GM18508 (cell line): ENCODE measurements at regions not wholly inside any gene's neighbourhood (a gene's known extent, or its start where the extent isn't known, plus 50 kb on each side); places are given as distances from the start of the nearest gene placed in this dataset.

Experiments
- ATAC-seq: cut with Tn5 transposase; IDR thresholded peaks from one replicate; pipeline ENCODE4 v1.9.1; 2021; ENCODE audit warnings: moderate number of reproducible peaks; ENCODE audit not compliant: insufficient read depth, unreplicated experiment

- no peak for ATAC-seq
Observed at GRCh38 chr18:43702399-43702798, 425.1 kb upstream of the SYT4 start.

DNA sequence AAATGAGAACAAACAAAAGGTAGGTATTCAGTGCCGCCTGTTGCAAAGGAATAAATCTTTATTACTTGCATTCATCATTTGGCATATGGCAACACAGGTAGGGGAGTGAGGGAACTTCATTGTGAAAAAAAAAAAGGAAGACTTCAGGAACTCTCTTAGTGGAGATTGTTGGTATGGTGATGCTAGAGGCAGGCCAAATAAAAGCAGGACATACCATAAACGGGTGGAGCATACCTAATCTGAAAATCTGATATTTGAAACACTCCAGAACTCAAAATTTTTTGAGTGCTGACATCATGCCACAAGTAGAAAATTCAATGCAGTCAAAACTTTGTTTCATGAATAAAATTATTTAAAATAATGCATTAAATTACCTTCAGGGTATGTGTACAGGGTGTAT lies 425.8 kb upstream of the SYT4 start:
- ATAC-seq, result no peak

GRCh38 chr18:43705850-43706249 lies 428.6 kb upstream of the SYT4 start:
- ATAC-seq, result no peak

DNA sequence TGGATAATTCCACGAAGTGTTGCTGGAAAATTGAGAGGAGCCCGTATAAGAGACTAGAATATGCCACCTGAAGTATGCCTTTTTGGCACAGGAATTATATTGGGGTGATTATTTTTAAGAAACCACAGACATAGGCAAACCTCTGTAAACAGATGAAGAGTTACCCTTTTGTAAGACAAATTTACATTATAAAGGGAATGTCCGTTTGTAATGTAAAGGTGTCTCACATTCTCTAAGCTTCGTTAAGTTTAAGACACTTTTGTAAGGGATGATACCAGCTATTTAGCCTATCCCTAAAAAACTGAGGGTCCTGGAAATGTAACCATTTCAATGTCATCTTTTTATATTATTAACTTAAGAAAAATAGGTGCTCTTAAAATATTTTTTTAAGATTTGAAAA lies 432.8 kb upstream of the SYT4 start:
- ATAC-seq, result no peak

DNA sequence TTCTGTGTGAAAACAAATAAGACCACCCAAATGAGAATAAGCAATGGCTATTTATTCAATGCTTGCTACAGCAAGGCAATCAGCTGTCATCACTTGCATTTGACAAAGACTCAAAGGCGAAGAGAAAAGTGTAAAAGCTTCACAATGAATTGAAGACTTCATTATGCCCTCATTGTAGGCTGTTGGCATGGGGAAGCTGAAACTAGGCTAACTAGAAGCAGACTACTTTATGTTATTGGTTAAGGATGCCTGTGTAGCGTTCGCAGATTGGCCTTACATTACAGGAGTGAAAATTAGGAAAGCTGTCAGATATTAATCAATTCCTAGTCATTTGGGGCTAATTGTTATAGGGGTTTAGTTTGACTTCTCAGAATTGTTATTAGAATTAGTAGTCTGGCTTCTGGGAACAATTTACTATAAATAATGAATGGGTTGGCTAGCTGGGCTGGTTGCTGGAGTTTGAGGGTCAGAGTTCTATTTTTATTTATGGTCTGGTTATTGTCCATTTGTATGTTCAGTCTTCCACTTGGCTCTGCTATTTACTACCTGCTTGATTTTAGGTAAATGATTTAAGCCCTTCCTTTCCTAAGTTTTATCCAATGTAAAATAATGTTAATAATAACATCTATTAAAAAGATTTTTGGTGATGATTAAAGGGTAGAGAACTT lies 437.2 kb upstream of the SYT4 start:
- no peak for ATAC-seq

DNA sequence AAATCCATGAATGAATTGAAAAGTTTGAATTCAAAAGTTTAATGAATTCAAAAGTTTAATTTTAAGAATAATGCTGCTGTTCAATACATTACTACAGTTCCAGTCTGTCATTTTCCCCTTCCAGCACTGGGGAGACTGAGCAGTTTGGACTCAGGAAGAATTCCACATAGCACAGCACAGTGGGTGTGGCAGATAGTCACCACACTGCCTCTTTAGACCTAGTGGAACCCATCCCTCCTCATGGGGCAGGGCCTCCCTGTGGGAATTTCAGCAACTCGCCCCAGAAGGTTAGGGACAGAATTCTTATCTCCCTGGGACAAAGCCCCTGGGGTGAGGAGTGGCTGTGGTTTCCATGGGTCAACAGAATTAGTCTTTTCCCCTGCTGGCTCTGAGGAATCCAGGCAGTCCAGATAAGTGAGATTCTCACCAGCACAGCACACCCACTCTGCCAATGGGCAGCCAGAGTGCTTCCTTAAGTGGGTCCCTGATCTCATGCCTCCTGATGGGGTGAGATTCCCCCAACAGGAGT lies 442.0 kb upstream of the SYT4 start:
- ATAC-seq, result no peak

DNA sequence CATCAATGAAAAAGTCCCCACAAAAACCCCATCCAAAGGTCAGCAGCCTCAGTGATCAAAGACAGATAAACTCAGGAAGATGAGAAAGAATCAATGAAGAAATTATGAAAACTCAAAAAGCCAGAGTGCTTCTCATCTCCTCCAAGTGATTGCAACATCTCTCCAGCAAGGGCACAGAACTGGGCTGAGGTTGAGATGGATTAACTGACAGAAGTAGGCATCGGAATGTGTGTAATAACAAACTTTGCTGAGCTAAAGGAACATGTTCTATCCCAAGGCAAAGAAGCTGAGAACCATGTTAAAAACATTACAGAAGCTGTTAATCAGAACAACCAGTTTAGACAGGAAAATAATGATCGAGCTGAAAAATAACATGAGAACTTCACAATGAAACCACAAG lies 442.8 kb upstream of the SYT4 start:
- ATAC-seq, result no peak

DNA sequence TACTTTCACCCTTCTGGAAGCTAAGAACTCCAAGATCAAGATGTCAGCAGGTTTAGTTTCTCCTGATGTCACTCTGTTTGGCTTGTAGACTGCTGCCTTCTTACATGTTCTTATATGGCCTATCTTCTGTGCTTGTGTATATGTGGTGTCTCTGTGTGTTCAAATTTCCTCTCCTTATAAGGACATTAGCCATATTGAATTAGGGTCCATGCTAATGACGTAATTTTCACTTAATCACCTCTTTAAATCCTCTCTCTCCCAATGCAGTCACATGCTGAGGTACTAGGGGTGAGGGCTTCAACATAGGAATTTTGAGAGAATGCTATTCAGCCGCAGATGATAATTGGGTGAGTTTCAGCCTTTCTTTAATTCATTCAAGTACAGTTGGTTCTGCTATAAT lies 458.3 kb upstream of the SYT4 start:
- no peak for ATAC-seq

- no peak for ATAC-seq
Observed at GRCh38 chr18:43744960-43745745, 467.9 kb upstream of the SYT4 start.

GRCh38 chr18:43751203-43751602 lies 473.9 kb upstream of the SYT4 start:
- no peak for ATAC-seq

DNA sequence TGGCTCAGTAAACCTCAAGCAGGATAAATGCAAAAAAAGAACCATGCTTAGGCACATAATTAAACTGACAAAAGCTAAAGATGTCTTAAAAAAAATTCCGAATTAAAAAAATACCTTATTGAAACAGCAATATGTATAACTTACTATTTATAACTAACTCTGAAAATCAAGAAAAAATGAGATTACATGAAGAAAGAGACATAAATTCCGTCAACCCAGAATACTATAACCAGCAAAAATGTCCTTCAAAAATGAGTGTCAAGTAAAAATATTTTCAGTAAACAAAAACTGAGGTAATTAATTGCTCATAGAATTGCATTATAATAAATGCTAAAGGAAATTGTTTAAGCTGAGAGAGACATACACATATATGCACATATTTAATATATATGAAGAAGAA lies 474.5 kb upstream of the SYT4 start:
- ATAC-seq, result no peak

DNA sequence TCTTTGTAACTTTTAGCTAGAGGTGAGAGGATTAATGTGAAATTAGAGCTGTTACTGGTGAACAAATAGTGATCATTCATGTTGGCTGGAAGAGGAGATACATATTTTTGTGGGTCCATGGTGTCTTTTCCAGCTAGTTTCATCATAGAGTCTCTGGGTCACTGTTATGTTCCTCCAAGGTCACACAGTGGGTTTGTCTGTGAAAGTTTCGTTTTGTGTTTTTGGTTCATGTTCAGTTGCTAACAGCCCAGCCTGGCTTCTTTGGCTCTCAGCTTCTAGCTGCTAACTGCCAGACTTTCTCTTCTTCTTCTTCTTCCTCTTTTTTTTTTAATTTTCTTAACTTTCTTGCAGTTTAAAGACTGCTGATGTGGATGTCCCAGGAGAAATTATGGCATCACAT lies 480.0 kb upstream of the SYT4 start:
- ATAC-seq, result no peak

- no peak for ATAC-seq
Observed at GRCh38 chr18:43758734-43759133, 481.4 kb upstream of the SYT4 start.

GRCh38 chr18:43760010-43760409 lies 482.7 kb upstream of the SYT4 start:
- no peak for ATAC-seq

- no peak for ATAC-seq
Observed at GRCh38 chr18:43772907-43773306, 495.6 kb upstream of the SYT4 start.

GRCh38 chr18:43774497-43774896 lies 497.2 kb upstream of the SYT4 start:
- ATAC-seq, result no peak

DNA sequence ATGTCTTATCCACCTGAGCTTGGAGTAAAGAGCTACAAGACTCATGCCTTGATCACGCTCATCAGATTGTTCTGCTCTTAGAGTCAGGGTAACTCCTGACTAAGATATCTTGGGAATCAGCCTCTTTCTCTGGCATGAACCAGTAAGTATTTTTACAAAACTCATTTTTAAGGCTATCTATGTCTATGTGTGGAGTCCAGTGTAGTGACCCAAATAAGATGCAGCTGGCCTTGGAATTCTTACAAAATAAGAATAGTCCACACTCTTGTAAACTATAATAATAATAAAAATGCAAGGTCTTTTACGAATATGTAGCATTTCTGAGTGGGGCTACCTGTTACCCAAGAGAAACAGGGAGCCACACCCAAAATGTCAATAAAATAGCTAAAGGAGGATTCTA lies 498.3 kb upstream of the SYT4 start:
- no peak for ATAC-seq

- no peak for ATAC-seq
Observed at GRCh38 chr18:43776997-43777396, 499.7 kb upstream of the SYT4 start.

GRCh38 chr18:43777636-43778304 lies 500.5 kb upstream of the SYT4 start:
- ATAC-seq, result no peak

DNA sequence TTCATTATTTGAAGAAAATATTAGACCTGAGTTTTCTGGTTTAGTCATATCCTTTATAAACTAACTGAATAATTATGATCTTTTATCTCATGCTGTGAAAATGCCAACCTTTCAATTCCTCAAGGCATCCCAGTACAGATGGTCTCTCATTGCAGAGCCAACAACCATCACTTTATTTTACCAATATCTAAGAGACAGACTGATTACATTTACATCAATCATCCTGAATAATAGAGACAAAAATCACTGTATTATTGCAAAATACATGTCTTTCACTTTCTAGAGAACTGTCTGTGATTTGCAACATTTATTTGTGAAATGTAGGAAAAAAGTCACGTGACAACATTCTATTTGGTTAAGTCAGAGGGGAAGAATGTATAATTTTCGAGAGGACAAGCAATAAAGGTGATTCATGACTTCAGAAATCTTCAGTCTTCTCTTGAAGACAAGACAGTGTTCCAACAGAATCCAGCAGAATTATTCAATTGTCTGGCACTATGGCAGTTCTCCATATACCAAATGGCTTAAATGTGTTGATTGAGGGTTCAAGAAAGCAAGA lies 503.6 kb upstream of the SYT4 start:
- ATAC-seq, result no peak

DNA sequence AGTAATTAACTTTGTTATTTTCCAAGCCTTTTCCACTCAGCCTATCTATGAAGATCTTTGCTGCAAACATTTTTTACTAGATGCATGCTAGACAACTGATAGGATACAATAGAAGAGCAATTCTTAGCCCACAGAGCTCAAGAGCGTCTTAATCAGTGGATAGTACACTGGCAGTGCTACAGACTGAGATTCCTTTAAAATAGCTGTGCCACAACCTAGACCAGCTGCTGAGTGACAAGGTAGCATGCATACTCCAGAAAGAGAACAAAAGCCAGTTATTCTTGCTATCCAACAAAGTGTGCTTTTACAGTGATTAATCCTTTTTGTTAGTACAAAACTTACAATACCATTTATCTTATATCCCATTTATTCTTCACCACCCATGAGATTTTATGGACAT lies 507.9 kb upstream of the SYT4 start:
- ATAC-seq, result no peak
